Esophagus muscularis mucosa (tissue), 4 donors: ENCODE measurements at regions not wholly inside any gene's neighbourhood (a gene's known extent, or its start where the extent isn't known, plus 50 kb on each side); places are given as distances from the start of the nearest gene placed in this dataset.
A peak's percentile ranks its signal among the peaks of the same experiment; 100 is the strongest.

Experiments
- DNase-seq: peaks from one replicate; pipeline ENCODE4 v3.0.0-alpha.2; 2017; ENCODE audit errors: extremely low spot score
- H3K27ac ChIP-seq, 4 donors: fragments of 200-600 bp; sonication (generic); replicated peaks in 1 of 4; 1 replicate in 3 of 4; 2 replicates in 1 of 4; pipeline ENCODE4 v1.5.1; 2016 to 2019; ENCODE audit warnings: mild to moderate bottlenecking in 1 of 4
- H3K27me3 ChIP-seq, 4 donors: fragments of 200-600 bp; sonication (generic); one replicate each; pipeline versions ENCODE4 v1.5.1 to v1.6.0; 2016 to 2019
- H3K36me3 ChIP-seq, 4 donors: fragments of 200-600 bp; sonication (generic); one replicate each; pipeline ENCODE4 v1.5.1; 2016 to 2019
- H3K4me1 ChIP-seq, 4 donors: fragments of 200-600 bp; sonication (generic); one replicate each; pipeline ENCODE4 v1.5.1; 2016 to 2019
- H3K4me3 ChIP-seq, 4 donors: fragments of 200-600 bp; sonication (generic); 1 replicate in 2 of 4; 2 replicates in 2 of 4; pipeline ENCODE4 v1.5.1; 2016 to 2019; ENCODE audit warnings: mild to moderate bottlenecking in 4 of 4, moderate library complexity in 1 of 4
- H3K9me3 ChIP-seq, 4 donors: fragments of 200-600 bp; sonication (generic); 1 replicate in 3 of 4; 2 replicates in 1 of 4; pipeline ENCODE4 v1.5.1; 2016 to 2019
- CTCF ChIP-seq, 3 experiments: fragments of 200-600 bp in 2 of 3; fragments of 450-650 bp in 1 of 3; sonication (generic) in 2 of 3; IDR thresholded peaks; one replicate each; pipeline ENCODE4 v1.5.1; 2017 to 2019; ENCODE audit warnings: antibody characterized with exemption in 3 of 3, mild to moderate bottlenecking in 2 of 3, moderate library complexity in 1 of 3
- EP300 ChIP-seq: sonication (generic); formaldehyde crosslinking; IDR thresholded peaks from one replicate; pipeline ENCODE4 v1.6.1; 2017; ENCODE audit warnings: antibody characterized with exemption
- POLR2A ChIP-seq: fragments of 450-650 bp; IDR thresholded peaks from one replicate; pipeline ENCODE4 v1.6.1; 2017; ENCODE audit warnings: antibody characterized with exemption, moderate library complexity, mild to moderate bottlenecking, low read depth
- POLR2AphosphoS5 ChIP-seq, 2 donors: sonication (generic); formaldehyde crosslinking; IDR thresholded peaks; one replicate each; pipeline ENCODE4 v1.6.1; 2017; ENCODE audit warnings: antibody characterized with exemption in 2 of 2
- WGBS: methylation state at CpG from one replicate; pipeline ENCODE4 v1.1.5; 2018; 5-methylcytosine and 5-hydroxymethylcytosine counted together
- intact Hi-C: fragments of 100-400 bp; cut with DNase I; formaldehyde crosslinking; loops from one replicate; pipeline ENCODE4 v1.15.1; 2023

DNA sequence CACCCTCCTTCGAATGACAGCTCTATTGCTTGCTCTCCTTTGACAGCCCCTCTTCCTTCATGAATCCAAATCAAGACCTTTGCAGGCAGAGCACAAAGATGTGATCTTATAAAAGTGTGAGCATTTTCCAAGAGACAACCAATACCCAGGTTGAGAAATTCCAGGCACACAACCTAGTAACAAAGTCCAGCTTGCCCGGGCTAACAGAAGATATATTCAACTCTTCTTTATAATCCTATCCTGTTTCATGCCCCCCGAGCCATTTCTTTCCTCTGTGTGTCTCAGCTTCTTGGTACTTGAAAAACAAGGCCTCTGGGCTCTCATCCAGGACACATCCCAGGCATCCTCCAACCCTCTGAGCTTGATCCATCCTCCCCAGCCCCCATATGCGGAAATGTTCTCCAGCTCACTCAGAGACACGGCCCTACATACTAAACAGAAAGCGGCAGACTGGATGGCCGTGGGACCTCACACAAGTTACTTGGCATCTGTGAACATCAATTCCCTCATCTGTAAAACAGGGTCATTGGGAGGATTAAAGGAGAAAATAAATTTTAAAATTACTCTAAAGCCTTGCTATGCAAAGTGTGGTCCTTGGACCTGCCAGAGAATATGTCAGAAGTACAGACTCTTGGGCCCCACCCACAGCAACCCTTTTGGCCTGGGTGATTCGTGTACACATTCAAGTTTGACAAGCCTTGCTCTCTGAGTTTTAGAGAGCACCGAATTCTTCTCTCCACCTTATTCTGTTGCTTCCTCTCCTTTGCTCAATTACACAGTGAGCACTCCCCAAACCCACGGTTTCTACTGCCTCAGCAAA lies 627.0 kb downstream of the BCOR start:
- no peaks in the 10 kb centered on the region for H3K36me3 ChIP-seq
- no peak for DNase-seq
- H3K27ac ChIP-seq, result peak overlapping the region; percentile 59 to 75 (median 64)
- TF ChIP-seq POLR2A (no peak), CTCF (IDR thresholded peaks at IDR 0.05) (no peak), EP300 (no peak), POLR2AphosphoS5 (IDR thresholded peaks at IDR 0.05) (peak; percentile 5 to 11)
- H3K4me1 ChIP-seq, result peaks cover 4 to 25% (median 23%) of the 10 kb centered on the region in 4 donors
- intact Hi-C loops, result no loop called here
- H3K27me3 ChIP-seq, result no peaks in the 10 kb centered on the region
- 50% methylated on average over 10 of the region's 10 CpGs for whole genome bisulfite sequencing
- H3K4me3 ChIP-seq, result no peak overlapping the region
- no peaks in the 10 kb centered on the region for H3K9me3 ChIP-seq

DNA sequence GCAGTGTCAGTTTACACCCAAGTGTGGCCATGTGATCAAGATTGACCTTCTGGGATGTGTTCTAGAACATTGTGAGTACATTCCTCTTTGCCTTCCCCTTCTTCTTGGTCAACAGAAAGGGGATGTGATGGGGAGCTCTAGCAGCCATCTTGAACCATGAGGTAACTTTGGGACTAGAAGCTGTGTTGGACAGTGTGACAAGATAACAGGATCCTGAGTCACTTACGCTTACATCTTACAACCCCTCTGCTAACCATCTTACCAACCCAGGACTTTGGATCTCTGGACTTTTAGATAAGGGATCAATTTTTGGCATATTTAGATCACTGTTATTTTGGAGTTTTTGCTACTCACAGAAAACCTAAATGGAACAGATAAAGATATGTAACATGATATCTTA lies 625.6 kb downstream of the BCOR start:
- intact Hi-C loops, result no loop called here
- Histone ChIP-seq H3K9me3 (no peaks in the 10 kb centered on the region), H3K4me3 (no peak overlapping the region), H3K27me3 (no peaks in the 10 kb centered on the region), H3K4me1 (peaks cover 6 to 33% (median 27%) of the 10 kb centered on the region in 4 donors), H3K36me3 (no peaks in the 10 kb centered on the region), H3K27ac (peak overlapping the region in 2 of 4 donors; percentile 59 to 75)
- WGBS, result 83% methylated on average over 1 of the region's 1 CpG
- TF ChIP-seq EP300, result no peak
- no peak for TF ChIP-seq POLR2A
- TF ChIP-seq CTCF (IDR thresholded peaks at IDR 0.05), result no peak
- DNase-seq, result no peak

- Histone ChIP-seq H3K4me3 (no peak overlapping the region), H3K27ac (no peak overlapping the region), H3K9me3 (no peaks in the 10 kb centered on the region), H3K4me1 (peaks cover 6 to 45% (median 37%) of the 10 kb centered on the region in 4 donors), H3K27me3 (no peaks in the 10 kb centered on the region), H3K36me3 (no peaks in the 10 kb centered on the region)
- WGBS, result 80% methylated on average over 1 of the region's 2 CpGs
- DNase-seq, result no peak
- TF ChIP-seq POLR2AphosphoS5 (IDR thresholded peaks at IDR 0.05) (no peak), POLR2A (no peak)
- intact Hi-C loops, result no loop called here
Measured at GRCh38 chrX:39473812-39474211, 623.9 kb downstream of the BCOR start.

DNA sequence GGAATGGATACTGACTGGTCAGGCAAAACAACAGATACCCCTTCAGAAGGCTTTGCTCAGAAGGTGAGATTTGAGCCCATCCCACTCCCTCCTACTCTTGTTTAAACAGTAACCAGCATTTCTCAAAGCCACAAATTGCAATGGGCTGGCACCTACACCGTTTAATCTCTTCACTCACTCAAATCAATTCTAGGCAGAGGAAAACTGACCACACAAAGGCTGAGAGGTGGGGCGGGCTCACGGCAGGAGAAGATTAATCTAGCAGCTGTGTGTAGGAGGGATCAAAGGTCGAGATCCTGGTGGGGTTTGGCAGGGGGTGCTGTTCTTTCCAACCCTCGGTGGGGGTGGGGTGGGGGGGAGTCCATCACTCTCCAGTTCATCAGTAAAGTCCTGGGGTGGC lies 622.4 kb downstream of the BCOR start:
- Histone ChIP-seq H3K27ac (no peak overlapping the region), H3K9me3 (no peaks in the 10 kb centered on the region), H3K27me3 (no peaks in the 10 kb centered on the region), H3K4me3 (no peak overlapping the region), H3K36me3 (no peaks in the 10 kb centered on the region), H3K4me1 (peaks cover 6 to 45% (median 37%) of the 10 kb centered on the region in 4 donors)
- no peak for TF ChIP-seq CTCF (IDR thresholded peaks at IDR 0.05)
- no peak for TF ChIP-seq EP300
- TF ChIP-seq POLR2A, result no peak
- TF ChIP-seq POLR2AphosphoS5 (IDR thresholded peaks at IDR 0.05), result no peak
- no peak for DNase-seq
- intact Hi-C loops, result no loop called here
- 66% methylated on average over 5 of the region's 5 CpGs for WGBS

DNA sequence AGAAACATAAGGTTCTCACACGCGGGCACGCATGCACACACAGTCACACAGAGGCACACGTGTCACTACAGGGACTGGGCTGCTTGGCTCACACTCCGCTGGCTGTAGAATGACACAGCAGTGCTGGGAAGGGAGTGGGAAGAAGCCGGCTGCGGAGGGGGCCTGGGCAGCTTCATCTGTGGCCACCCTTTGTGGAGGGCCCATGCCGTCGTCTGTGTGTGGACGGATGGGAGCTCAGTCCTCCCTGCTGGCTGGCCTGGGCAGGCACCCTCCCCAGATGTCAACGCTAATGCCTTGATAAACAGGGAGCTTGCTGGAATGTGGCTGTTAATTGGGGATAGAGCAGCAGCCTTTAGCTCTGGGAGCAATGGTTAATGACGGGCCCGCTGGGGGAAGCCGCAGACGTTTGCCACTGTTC lies 621.1 kb downstream of the BCOR start:
- H3K27me3 ChIP-seq, result no peaks in the 10 kb centered on the region
- no peaks in the 10 kb centered on the region for H3K9me3 ChIP-seq
- H3K27ac ChIP-seq, result peak overlapping the region in 2 of 4 donors; percentile 14 to 52
- TF ChIP-seq POLR2A, result no peak
- TF ChIP-seq CTCF (IDR thresholded peaks at IDR 0.05), result no peak
- no peak for TF ChIP-seq EP300
- TF ChIP-seq POLR2AphosphoS5 (IDR thresholded peaks at IDR 0.05), result no peak
- no peak overlapping the region for H3K4me3 ChIP-seq
- intact Hi-C loops, result no loop called here
- 87% methylated on average over 15 of the region's 15 CpGs for WGBS
- H3K36me3 ChIP-seq, result no peaks in the 10 kb centered on the region
- DNase-seq, result no peak
- H3K4me1 ChIP-seq, result peaks cover 2 to 33% (median 27%) of the 10 kb centered on the region in 4 donors
